Caco-2 (cell line): ENCODE measurements at regions not wholly inside any gene's neighbourhood (a gene's known extent, or its start where the extent isn't known, plus 50 kb on each side); places are given as distances from the start of the nearest gene placed in this dataset.

Source experiments
- BruUV-seq: library from RNA; stranded (reverse); fragments of 400-500 nt; replicated peaks from 2 replicates; lab custom pipeline; 2021; lab: Mats Ljungman, UMichigan
- CTCF ChIA-PET: fragments of 300-600 bp; sonication (Branson Sonifier 250); formaldehyde crosslinking; loops from one replicate; lab custom pipeline; 2022; ENCODE audit warnings: antibody characterized with exemption; lab: Charles Lee
- POLR2A ChIA-PET: fragments of 300-600 bp; sonication (Branson Sonifier 250); formaldehyde crosslinking; loops from one replicate; lab custom pipeline; 2022; ENCODE audit warnings: antibody characterized with exemption; lab: Charles Lee
- DNase-seq, 2 experiments: peaks; one replicate each; pipeline versions ENCODE4 v3.0.0 to v3.0.0-alpha.2; 2020 to 2022
- H3K27me3 ChIP-seq: replicated peaks from 2 replicates; pipeline ENCODE4 v1.6.0; 2011; ENCODE audit warnings: low read length; ENCODE audit not compliant: control insufficient read depth, insufficient read depth
- H3K36me3 ChIP-seq: 2 replicates; pipeline ENCODE4 v1.5.1; 2011; ENCODE audit warnings: low read length; ENCODE audit not compliant: control insufficient read depth, insufficient read depth
- H3K4me1 ChIP-seq: fragments of 250-450 bp; sonication (Bioruptor Pico); 2 replicates; pipeline ENCODE4 v1.5.1; 2020; ENCODE audit warnings: mild to moderate bottlenecking
- H3K4me3 ChIP-seq: 2 replicates; pipeline ENCODE4 v1.5.1; 2011; ENCODE audit warnings: low read depth, mild to moderate bottlenecking, control low read depth, low read length
- H3K9me3 ChIP-seq: fragments of 250-450 bp; sonication (Bioruptor Pico); 2 replicates; pipeline ENCODE4 v1.5.1; 2020; ENCODE audit warnings: mild to moderate bottlenecking, moderate library complexity
- H3K27ac Mint-ChIP-seq: one replicate; pipeline ENCODE4 v1.8.0; 2022; ENCODE audit warnings: mixed read lengths; ENCODE audit not compliant: unreplicated experiment
- H3K27me3 Mint-ChIP-seq: one replicate; pipeline ENCODE4 v1.8.0; 2022; ENCODE audit warnings: mixed read lengths; ENCODE audit not compliant: insufficient read depth, unreplicated experiment
- H3K36me3 Mint-ChIP-seq: one replicate; pipeline ENCODE4 v1.8.0; 2022; ENCODE audit warnings: mild to moderate bottlenecking, mixed read lengths; ENCODE audit not compliant: insufficient read depth, unreplicated experiment
- H3K4me1 Mint-ChIP-seq: one replicate; pipeline ENCODE4 v1.8.0; 2022; ENCODE audit warnings: low read depth, mixed read lengths; ENCODE audit not compliant: unreplicated experiment
- H3K4me3 Mint-ChIP-seq: one replicate; pipeline ENCODE4 v1.8.0; 2022; ENCODE audit warnings: mild to moderate bottlenecking, moderate library complexity, mixed read lengths; ENCODE audit not compliant: unreplicated experiment
- H3K9me3 Mint-ChIP-seq: one replicate; pipeline ENCODE4 v1.8.0; 2022; ENCODE audit warnings: mixed read lengths; ENCODE audit not compliant: unreplicated experiment
- intact Hi-C: fragments of 100-400 bp; cut with micrococcal nuclease; formaldehyde crosslinking; loops from one replicate; pipeline ENCODE4 v1.10.0; 2022; ENCODE audit not compliant: unreplicated experiment
- TF ChIP-seq, protein P1 (sequence below), 2 experiments: fragments of 200-600 bp in 1 of 2; IDR thresholded peaks; 1 replicate in 1 of 2; 2 replicates in 1 of 2; pipeline versions ENCODE4 v1.5.1 to v1.8.0; 2011 to 2022; ENCODE audit warnings: antibody characterized with exemption in 1 of 2, control low read depth in 1 of 2, inconsistent platforms in 1 of 2, low read depth in 1 of 2, low read length in 1 of 2, mild to moderate bottlenecking in 1 of 2, moderate library complexity in 1 of 2; ENCODE audit not compliant: insufficient read depth in 1 of 2, severe bottlenecking in 1 of 2, unreplicated experiment in 1 of 2

DNA sequence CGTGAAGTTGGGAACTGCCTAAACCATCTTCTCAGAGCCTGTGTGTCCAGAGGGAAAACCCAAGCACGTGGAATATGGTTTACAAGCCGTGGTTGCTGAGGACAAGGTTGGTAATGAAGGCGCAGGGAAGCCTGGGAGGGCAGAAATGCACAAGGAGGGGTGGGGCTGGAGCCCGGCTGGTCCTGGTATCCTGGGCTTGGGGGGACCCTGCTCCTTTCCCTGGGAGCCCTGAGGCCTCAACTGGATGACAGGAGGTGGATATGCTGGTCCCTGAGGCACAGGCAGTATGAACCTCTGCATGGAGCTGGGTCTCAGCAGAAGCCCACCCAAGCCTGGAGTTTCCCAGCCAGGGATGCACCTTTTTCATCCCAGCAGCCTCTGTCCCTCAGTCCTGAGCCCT, 80.3 kb upstream of the RET start:
- H3K27me3 ChIP-seq, result 0 out of 2 replicates have a peak, but pooled peaks cover 1% of the 10 kb centered on the region
- no peak overlapping the region for H3K27ac Mint-ChIP-seq
- no peaks in the 10 kb centered on the region for H3K36me3 Mint-ChIP-seq
- peaks cover 10% of the 10 kb centered on the region for H3K27me3 Mint-ChIP-seq
- BruUV-seq, result no TSS peak
- H3K9me3 ChIP-seq, result no peaks in the 10 kb centered on the region
- H3K4me3 Mint-ChIP-seq, result no peak overlapping the region
- no peak for DNase-seq
- H3K4me1 Mint-ChIP-seq, result no peaks in the 10 kb centered on the region
- CTCF ChIA-PET, result no interaction called here
- H3K4me3 ChIP-seq, result no peak overlapping the region
- no peaks in the 10 kb centered on the region for H3K9me3 Mint-ChIP-seq
- H3K4me1 ChIP-seq, result no peaks in the 10 kb centered on the region
- TF ChIP-seq, protein P1, sequence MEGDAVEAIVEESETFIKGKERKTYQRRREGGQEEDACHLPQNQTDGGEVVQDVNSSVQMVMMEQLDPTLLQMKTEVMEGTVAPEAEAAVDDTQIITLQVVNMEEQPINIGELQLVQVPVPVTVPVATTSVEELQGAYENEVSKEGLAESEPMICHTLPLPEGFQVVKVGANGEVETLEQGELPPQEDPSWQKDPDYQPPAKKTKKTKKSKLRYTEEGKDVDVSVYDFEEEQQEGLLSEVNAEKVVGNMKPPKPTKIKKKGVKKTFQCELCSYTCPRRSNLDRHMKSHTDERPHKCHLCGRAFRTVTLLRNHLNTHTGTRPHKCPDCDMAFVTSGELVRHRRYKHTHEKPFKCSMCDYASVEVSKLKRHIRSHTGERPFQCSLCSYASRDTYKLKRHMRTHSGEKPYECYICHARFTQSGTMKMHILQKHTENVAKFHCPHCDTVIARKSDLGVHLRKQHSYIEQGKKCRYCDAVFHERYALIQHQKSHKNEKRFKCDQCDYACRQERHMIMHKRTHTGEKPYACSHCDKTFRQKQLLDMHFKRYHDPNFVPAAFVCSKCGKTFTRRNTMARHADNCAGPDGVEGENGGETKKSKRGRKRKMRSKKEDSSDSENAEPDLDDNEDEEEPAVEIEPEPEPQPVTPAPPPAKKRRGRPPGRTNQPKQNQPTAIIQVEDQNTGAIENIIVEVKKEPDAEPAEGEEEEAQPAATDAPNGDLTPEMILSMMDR (IDR thresholded peaks at IDR 0.05; ENCODE audit: insufficient read depth in 1 of 2, low read depth in 1 of 2, low read length in 1 of 2, severe bottlenecking in 1 of 2, unreplicated experiment in 1 of 2), result no peak
- H3K36me3 ChIP-seq, result no peaks in the 10 kb centered on the region
- POLR2A ChIA-PET, result no interaction called here
- intact Hi-C loops, result no loop called here

DNA sequence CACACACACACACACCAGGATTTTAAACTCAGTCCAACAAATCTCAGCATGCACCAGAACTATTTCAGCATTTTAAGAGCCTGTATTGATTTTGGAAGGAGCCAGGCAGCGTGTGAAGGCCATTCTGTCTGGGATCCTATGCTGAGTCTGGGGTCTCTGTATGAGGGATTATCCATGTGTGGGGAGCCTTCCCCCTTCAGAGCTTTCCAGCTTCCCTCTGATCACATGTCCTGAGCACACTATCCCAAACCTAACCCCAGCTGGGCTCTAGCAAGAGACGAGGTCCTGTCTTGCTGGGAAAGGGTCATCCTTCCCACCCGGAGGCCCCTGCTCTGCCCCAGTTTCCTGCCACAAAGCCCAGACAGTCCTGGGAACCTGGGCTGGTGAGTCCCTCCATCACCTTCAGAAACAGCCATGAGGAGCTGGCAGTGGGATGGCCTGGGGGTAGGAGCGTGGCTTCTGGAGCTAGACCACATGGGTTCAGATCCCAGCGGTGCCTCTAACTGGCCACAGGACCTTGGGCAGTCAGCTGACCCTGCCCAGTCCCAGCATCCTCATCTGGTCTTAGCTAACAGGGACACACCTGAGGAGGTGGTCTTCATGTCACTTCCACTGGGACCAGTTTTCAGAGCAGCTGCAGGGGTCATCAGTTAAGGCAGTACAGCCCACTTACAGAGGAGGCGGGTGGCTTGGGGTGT, 79.6 kb upstream of the RET start:
- no peaks in the 10 kb centered on the region for H3K36me3 ChIP-seq
- H3K27me3 ChIP-seq, result 0 out of 2 replicates have a peak, but pooled peaks cover 1% of the 10 kb centered on the region
- intact Hi-C loops, result no loop called here
- Mint-ChIP-seq H3K27me3 (peaks cover 10% of the 10 kb centered on the region), H3K4me1 (no peaks in the 10 kb centered on the region), H3K4me3 (no peak overlapping the region), H3K9me3 (no peaks in the 10 kb centered on the region), H3K36me3 (no peaks in the 10 kb centered on the region), H3K27ac (no peak overlapping the region)
- CTCF ChIA-PET, result no interaction called here
- no peaks in the 10 kb centered on the region for H3K4me1 ChIP-seq
- no peaks in the 10 kb centered on the region for H3K9me3 ChIP-seq
- DNase-seq, result peak in 1 of 2 experiments; percentile 35
- TF ChIP-seq, protein P1 (IDR thresholded peaks at IDR 0.05; ENCODE audit: insufficient read depth in 1 of 2, low read depth in 1 of 2, low read length in 1 of 2, severe bottlenecking in 1 of 2, unreplicated experiment in 1 of 2), result no peak
- H3K4me3 ChIP-seq, result no peak overlapping the region
- BruUV-seq, result no TSS peak
- POLR2A ChIA-PET, result no interaction called here

DNA sequence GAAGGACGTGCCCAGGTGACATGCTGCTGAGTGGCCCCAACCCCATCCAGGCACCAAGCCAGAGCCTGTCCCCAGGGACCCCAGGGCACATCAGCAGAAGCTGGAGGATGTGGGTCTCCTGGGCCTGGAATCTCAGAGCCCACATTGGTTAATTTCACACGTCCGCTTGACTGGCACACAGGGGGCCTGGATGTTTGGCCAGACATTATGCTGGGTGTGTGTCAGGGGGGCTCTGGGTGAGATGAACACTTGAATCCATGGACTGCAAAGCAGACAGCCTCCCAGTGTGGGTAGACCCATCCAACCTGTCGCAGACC, 79.1 kb upstream of the RET start:
- H3K4me1 ChIP-seq, result no peaks in the 10 kb centered on the region
- Mint-ChIP-seq H3K4me1 (no peaks in the 10 kb centered on the region), H3K9me3 (no peaks in the 10 kb centered on the region), H3K36me3 (no peaks in the 10 kb centered on the region), H3K4me3 (no peak overlapping the region), H3K27ac (no peak overlapping the region), H3K27me3 (peaks cover 10% of the 10 kb centered on the region)
- intact Hi-C loops, result no loop called here
- H3K27me3 ChIP-seq, result 0 out of 2 replicates have a peak, but pooled peaks cover 1% of the 10 kb centered on the region
- TF ChIP-seq, protein P1 (IDR thresholded peaks at IDR 0.05; ENCODE audit: insufficient read depth in 1 of 2, low read depth in 1 of 2, low read length in 1 of 2, severe bottlenecking in 1 of 2, unreplicated experiment in 1 of 2), result no peak
- BruUV-seq, result no TSS peak
- POLR2A ChIA-PET, result no interaction called here
- H3K9me3 ChIP-seq, result no peaks in the 10 kb centered on the region
- CTCF ChIA-PET, result no interaction called here
- H3K36me3 ChIP-seq, result no peaks in the 10 kb centered on the region
- H3K4me3 ChIP-seq, result no peak overlapping the region
- DNase-seq, result peak in 1 of 2 experiments; percentile 28
